GM19240 (cell line): ENCODE measurements at regions not wholly inside any gene's neighbourhood (a gene's known extent, or its start where the extent isn't known, plus 50 kb on each side); places are given as distances from the start of the nearest gene placed in this dataset.

Experiments used
- DNase-seq: peaks from one replicate; pipeline ENCODE4 v3.0.0; 2011; ENCODE audit warnings: low spot score; ENCODE audit not compliant: insufficient read length

DNA sequence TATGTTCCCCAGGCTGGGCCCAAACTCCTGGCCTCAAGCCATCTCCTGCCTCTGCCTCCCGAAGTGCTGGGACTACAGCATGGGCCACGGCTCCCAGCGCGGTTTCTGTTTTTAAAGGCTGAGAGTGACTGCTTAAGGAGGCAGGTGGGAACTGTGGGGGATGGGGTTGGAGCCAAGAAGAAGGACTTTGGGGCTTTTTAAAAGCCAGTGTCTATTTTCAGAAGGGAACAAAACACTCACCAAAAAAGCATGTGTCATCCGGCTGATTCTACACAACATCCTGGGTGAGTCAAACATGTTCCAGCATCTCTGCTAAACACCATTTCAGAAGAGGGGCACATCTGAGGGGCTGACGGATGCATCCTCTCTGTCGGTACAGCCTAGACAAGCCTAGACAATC is 824.5 kb downstream of the TYW1 start:
- no peak for DNase-seq

DNA sequence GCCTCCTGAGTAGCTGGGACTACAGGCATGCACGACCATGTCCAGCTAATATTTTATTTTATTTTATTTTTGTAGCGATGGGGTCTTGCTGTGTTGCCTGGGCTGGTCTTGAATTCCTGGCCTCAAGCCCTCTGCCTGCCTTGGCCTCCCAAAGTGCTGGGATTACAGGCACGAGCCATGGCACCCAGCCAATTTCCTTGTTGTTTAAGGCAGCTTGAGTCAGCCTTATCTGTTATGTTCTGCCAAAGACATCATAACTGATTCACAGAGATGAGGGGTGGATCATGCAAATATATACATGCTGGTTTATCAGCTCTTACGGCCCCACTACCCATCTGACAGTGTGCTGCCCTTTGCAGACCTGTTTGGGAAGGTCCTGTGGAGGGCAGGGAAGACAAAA is 826.7 kb downstream of the TYW1 start:
- no peak for DNase-seq

DNA sequence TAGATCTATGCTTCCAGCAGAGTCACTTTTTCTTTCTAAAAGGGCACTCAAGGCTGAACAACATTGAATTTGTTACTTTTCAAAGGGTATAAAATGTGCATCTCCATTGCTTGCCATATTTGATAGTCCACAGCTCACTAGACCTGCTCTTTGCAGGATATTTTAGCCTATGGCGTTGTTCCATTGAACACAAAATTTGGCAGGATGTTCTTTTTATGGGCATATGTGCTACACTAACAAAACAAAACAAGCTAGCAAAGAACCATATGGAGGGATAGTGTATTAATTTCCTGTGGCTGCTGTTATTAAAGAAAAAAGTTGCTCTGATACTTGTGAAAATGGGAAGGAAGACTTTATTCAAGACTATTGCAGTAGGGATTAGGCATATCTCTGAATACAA is 828.7 kb downstream of the TYW1 start:
- no peak for DNase-seq

DNA sequence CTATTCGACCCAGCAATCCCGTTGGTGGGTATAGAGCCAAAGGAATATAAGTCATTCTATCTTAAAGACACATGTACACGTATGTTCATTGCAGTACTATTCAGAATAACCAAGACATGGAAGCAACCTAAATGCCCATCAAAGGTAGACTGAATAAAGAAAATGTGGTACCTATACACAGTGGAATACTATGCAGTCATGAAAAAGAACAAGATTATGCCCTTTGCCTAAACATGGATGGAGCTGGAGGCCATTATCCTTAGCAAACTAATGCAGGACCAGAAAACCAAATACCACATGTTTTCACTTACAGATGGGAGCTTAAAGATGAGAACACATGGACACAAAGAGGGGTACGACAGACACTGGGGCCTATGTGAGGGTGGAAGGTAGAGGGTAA is 845.3 kb downstream of the TYW1 start:
- no peak for DNase-seq

DNA sequence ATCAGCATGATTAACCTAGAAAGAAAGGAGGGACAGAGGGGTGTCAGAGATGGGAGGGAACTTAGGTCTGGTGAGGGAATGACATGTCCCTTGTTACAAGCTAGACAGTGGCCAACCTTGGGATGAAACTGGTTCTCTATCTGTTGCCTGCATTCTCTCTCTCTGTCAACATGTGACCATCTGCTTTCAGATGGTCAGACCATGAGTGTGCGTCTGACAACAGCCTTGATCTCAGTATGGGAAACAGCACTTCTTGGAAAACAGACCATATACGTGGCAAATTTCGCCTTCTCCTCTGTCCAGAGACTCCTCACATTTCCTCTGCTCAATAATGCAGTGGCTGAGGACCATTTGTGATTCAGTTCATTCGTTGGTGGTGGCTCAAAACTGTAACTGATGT is 845.9 kb downstream of the TYW1 start:
- no peak for DNase-seq

DNA sequence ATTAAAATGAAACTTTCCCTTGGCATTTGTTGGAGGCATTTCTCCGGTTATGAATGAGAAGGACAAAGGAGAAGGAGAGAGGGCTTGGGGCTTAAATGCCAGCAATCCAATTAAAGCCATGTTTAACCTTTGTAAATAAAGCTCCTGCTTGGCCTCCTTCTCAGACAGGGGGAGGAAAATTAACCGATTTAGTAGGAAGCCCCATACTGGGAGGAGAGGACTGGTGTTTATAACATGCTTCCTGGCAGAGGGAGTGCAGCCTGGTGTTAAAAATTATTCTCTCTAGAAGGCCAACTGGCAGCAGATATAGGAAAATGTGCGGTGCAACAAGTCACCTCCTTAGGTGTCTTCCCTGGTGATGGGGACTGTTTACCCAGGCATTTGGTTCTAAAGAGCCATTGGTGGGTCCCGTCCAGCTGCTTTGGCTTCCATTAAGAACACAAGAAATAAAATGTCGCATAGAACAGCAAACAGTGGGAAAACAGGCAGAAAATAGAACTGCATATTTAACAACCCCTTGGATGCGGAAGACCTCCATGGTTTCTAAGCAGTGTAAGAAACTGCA is 846.5 kb downstream of the TYW1 start:
- no peak for DNase-seq

DNA sequence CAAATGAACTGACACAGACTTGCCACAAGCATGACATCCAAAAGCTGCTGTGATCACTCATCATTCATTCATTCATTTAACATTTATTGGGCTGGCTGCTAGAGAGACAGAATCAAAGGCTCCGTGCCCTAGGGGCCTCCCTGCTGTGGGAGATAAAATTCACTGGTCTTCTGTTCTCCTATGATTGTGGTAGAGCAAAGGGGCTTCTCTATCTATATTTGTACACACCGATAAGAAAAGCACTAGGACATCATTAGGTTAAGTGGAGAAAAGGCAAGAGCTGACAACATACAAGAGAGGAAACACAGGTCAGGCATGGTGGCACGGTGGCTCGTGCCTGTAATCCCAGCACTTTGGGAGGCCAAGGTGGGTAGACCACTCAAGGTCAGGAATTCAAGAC is 847.0 kb downstream of the TYW1 start:
- no peak for DNase-seq

DNA sequence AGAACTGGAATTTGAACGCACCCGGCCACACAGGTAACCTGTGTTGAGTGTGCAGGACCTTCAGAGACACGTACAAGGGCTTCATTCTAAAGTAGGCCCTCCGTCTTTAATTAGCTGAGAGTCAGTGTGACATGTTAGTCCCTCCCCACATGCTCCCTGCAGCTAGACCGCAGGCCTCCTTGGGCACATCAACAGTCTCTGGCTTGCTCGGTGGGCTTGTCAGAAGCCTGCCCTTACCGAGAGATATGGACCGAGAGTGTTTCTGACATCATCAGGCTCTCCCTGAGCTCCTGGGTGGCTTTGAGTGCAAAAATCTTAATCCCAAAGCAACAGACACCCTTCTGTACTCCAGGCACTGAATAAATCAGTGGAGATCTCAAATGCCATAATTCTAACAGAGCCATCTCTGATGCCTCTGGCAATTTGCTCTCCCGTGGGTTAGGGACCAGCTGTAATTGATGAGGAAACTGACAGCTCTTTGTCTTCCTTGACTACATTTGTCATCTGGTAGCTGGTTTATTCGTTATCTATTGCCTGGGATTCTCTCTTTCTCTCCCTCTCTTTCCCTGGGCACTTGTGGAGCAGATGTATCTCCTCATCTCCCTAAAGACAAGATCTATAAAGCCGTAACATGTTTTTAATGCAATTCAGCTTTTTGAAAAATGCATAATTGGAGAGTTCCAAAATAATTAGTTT is 850.6 kb downstream of the TYW1 start:
- no peak for DNase-seq

DNA sequence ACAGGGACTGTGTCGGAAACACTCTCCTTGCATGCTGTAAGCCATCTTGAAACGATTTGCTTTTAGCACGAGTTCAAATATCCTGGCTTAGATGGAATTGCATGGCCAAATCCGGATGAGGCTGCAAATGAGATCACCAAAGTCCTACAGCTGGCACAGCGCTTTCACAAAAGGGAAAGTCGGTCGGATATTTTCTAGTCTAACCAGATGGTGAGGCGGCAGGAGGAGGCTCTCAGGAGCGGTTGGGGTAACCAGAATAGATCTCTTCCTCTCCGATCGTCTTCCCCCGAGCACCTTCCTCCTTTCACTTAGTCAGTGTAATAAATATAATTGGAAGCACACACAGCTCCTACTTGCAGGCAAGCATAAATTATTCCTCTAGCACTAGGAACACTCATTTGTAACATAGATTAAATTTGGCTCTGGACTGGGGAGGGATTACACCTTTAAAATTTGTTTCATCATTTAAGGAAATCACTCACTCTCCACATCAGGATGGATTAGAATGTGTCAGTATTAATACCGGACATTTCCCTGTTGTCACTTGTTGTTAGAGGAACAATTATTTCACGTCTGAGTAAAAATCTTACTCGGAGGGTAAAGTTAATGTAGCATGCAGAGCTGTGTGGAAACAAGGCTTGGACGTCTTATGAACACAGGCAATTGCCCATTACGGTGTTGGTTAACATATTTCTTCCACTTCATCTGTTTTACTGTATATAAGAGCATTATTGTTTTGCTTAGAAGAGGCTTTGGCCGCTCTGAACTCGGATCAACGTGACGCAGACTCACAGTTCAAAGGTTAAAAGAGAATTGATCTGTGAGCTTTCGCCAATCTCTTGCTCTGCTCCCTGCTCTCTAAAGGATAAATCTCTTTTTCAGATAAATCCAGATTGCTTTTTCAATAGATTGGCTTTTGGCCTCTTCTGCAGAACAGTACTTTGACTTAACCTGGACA is 857.9 kb downstream of the TYW1 start:
- DNase-seq = no peak

DNA sequence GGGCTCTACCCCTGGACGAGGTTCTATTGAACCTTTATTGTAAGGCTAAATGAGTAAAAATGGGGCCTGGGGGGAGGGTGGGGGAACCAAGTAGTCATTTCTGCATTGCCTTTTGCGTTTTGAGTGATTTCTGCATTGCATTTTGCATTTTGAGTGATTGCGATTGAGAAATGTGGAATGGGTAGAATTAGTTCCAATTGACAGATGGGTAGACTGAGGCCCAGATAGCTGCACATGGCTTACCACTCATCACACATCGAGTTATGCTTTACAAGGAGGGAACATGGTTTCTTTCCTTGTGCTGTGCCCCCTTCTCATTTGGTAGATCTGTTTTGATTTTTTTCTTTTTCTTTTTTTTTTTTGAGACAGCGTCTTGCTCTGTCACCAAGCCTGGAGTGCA is 858.7 kb downstream of the TYW1 start:
- DNase-seq = no peak

DNA sequence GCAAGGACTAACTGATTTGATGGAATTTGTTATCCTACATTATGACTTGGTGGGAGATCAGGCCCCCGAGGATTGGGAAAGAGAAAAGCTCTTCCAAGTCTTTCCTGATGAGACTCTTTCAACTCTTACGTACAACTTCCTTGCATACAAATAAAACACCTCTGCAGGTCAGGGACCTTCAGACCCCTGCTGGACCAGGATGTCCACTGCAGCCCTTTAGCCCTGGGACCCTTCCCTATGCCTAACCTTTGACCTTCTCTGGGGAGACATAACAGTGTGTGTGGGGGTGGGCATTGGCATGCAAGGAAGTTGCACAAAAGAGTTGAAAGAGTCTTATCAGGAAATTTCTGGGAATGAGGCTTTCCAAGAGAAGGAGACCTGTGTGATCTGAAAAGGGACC is 859.4 kb downstream of the TYW1 start:
- DNase-seq = no peak

DNA sequence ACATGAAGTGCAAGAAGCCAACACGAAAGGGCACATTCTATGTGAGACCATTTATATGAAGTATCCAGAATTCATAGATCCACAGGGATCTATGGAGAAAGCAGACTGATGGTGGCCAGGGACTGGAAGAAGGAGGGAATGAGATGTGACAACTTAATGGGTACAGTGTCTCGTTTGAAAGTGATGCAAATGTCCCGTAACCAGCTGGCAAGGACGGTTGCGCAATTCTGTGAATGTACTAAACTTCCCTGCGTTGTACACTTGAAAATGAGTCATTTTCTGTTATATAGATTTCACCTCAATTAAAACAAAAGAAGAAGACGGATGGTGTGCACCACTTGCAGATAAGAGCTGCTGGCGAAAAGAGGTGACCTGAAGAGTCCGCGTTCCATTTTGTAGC is 861.1 kb downstream of the TYW1 start:
- no peak for DNase-seq

DNA sequence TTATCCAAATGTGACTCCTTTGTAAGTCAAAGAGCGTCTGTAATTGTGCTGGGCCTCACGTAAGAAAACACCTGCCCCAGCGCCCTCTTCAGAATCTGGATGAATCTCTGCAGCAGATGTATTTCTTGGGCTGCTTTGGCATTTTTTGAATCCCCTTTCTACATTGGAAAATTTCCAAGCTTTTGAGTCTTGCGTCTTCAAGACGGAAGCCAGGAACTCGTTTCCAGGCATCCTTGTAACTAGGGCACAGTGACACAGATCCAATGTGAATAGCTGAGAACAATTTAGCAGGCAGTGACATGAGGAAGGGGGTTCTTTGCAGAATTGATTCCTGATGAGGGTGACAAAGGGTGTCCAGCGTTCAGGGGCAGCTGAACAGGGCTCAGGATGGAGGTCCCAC is 862.3 kb downstream of the TYW1 start:
- no peak for DNase-seq

DNA sequence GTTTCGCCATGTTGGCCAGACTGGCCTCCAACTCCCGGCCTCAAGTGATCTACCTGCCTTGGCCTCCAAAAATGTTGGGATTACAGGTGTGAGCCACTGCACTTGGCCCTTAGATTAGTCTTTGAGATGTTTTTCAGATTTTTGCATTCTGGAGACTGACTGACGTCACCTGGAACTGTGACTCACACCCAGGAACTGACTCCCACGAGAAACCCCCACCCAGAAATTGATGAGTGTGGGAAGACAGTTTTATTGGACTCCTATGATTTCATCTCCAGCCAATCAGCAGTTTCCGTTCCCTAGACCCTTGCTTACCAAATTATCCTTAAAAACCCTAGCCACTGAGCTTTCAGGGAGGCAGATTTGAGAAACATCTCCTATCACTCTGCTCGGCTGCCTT is 867.3 kb downstream of the TYW1 start:
- DNase-seq = no peak

DNA sequence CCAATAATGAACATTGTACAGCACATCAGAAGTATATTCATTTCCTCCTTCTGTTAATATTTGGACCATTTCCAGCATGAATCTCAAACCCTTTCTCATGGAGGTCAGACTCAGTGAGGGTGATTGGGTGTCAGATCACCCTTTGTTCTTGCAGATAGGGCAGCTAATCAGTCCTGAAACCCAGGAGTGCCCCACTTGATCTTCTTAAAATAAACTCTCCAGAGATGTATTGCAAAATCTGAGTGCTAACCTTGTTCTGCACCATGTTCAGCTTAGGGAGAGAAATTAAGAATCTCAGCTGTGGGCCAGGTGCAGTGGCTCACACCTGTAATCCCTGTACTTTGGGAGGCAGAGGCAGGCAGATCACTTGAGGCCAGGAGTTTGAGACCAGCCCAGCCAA is 869.4 kb downstream of the TYW1 start:
- DNase-seq = no peak

DNA sequence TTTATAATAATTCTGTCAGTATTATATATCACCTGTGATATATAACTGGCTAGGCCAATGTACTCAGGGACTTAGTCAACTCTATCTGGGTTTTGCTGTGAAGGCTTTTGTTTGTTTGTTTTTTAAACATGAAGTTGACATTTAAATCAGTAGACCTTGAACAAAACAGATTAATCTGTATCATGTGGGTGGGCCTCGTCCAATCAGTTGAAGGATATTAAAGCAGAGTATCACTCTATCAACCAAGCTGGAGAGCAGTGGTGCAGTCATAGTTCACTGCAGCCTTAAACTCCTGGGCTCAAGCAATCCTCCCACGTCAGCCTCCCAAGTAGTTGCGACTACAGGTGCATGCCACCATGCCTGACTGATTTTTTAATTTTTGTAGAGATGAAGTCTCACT is 870.2 kb downstream of the TYW1 start:
- DNase-seq = no peak

DNA sequence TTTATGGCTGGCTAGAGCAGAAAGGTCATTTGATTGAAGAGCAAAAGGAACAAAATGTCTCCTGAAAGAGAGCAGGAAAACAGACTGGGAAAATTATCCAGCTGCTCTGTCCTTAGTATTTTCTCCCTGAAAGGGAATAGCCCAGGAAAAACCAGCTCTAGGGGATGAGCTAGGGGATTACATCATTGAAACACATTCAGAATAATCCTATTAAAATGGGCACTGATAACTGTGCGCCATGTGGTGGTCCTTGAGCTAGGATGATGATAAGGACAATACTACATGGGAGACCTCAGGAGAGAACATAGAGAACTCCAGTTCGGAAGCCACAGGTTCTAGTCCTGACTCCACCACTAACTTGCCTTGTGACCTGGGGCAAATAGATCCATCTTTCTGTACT is 873.8 kb downstream of the TYW1 start:
- DNase-seq = no peak

DNA sequence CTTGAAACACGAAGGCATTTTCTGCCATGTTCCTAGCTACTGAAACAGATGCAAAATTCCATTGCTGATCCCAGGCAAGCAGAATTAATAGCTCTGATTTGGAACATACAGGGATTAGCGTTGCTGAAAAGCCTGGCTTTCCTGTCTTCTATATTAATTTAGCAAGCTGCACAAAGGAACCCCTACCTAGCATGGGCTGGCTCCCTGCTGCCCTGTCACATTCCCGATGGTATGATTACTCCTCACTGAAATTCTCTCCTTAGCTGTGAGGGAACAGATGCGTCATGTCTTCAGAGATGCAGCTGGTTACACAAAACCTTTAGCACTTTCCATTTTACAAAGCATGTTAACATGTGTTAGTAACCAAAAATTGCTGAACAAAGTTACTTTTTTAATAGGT is 878.9 kb downstream of the TYW1 start:
- DNase-seq = no peak

DNA sequence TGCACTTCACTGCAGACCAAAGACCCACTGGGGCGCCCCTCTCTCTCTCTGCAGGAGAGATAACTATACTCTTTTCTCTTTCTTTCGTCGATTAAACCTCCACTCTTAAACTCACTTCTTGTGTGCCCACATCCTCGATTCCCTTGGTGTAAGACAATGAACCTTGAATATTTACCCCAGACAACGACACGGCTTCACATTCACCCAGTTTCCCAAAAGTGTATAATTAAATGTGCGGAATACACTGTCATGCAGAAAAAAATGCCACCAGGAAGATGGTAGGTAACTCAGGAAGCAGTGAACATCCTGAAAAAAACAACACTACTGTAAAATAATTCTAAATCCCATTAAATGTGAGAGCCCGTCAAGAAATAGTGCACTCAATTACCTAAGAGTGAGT is 882.2 kb downstream of the TYW1 start:
- no peak for DNase-seq

DNA sequence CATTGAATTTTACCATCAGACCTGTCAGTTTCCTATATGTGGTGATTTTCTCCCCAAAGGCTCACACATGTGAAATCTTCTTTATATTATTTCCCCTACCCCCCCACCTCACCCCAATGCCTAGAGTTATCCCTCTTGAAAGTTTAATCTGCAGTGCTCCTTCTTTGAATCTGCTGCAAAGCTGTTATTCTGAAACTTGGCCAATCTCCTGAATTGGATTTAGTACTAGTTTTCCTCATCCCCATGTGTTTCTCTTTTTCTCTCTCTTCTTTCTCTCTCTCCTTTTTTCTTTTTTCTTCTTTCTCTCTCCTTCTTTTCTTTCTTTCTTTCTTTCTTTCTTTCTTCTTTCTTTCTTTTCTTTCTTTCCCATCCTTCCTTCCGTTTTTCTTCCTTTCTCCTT is 886.2 kb downstream of the TYW1 start:
- no peak for DNase-seq

DNA sequence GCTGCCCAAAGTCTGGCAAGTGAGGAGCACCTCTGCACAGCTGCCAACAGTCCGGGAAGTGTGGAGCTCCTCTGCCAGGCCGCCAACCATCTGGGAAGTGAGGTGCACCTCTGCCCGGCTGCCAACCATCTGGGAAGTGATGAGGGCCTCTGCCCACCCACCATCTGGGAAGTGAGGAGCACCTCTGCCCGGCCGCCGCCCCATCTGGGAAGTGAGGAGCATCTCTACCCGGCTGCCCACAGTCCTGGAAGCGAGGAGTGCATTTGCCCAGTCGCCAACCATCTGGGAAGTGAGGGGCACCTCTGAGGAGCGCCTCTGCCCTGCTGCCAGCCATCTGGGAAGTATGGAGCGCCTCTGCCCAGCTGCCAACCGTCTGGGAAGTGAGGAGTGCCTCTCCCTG is 893.7 kb downstream of the TYW1 start:
- DNase-seq = no peak

DNA sequence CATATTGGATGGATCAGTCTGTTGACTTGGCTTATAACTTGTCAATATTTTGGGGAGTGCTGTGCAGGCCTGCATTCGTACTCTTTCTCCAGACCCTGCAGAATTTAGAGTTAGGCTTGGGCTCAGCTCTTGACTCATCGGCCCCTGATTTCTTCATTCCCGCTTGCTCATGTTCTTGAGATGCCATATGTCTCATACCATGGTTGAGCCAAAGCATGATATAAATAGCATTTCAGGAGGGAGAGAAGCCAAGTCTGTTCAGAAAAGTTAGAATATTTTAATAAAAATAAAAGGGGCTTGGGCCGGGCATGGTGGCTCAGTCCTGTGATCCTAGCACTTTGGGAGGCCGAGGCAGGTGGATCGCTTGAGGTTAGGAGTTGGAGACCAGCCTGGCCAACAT is 898.1 kb downstream of the TYW1 start:
- DNase-seq = no peak

DNA sequence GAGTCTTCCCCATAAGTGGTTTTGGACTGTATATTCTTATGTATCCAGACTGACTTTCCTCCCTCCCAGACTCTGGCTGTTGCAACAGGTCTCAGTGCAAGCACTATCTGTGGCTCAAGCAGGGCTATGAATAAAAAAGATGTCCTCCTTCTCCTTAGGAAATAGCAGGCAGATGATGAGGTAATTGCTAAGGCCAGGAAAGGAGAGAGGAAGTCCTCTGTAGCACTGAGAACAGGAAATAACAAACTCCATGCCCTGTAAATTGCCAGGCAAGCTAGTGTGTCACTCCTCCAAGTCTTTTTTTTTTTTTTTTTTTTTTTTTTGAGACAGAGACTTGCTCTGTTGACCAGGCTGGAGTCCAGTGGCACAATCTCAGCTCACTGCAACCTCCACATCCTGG is 900.1 kb downstream of the TYW1 start:
- DNase-seq = no peak
